ENCODE measurements at regions not wholly inside any gene's neighbourhood (a gene's known extent, or its start where the extent isn't known, plus 50 kb on each side); places are given as distances from the start of the nearest gene placed in this dataset.

DNA sequence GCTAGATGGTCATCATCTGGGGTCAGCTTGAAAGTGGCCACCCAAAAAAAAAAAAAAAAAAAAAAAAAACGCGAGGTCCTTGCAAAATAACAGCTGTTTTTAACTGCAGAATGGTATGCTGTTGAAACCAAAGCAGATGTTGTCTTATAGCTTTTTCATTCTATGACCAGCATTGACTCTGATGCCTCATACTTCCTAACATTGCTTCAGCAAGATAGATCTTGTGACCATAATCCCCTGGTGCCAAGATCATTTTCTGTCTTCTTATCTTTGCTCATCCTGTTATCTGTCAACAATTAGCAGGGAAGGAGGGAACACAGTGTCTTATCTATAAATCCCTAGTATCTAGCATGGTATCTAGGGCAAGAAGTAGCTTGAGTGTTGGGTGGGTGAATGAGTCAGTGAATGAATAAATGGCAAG, 181.5 kb downstream of the PLPP3 start:
- CTCF ChIA-PET: interaction anchor here (0.6 kb wide), 1 partner anchor 1243 kb away, joined by 5 read pairs; no protein-coding TSS in a partner anchor
- H3K27me3 Mint-ChIP-seq (ENCODE audit: unreplicated experiment): no peaks in the 10 kb centered on the region
- H3K27ac Mint-ChIP-seq (ENCODE audit: unreplicated experiment): no peak overlapping the region
- H3K4me3 Mint-ChIP-seq (ENCODE audit: low read depth, unreplicated experiment): no peak overlapping the region
- no peaks in the 10 kb centered on the region for H3K4me1 Mint-ChIP-seq (ENCODE audit: low read depth, unreplicated experiment)
- H3K36me3 Mint-ChIP-seq (ENCODE audit: insufficient read depth, unreplicated experiment): no peaks in the 10 kb centered on the region
- BruUV-seq (replicated peaks): no TSS peak
- intact Hi-C loops (cut with micrococcal nuclease; ENCODE audit: unreplicated experiment): no loop called here
- TF ChIP-seq, protein P1, sequence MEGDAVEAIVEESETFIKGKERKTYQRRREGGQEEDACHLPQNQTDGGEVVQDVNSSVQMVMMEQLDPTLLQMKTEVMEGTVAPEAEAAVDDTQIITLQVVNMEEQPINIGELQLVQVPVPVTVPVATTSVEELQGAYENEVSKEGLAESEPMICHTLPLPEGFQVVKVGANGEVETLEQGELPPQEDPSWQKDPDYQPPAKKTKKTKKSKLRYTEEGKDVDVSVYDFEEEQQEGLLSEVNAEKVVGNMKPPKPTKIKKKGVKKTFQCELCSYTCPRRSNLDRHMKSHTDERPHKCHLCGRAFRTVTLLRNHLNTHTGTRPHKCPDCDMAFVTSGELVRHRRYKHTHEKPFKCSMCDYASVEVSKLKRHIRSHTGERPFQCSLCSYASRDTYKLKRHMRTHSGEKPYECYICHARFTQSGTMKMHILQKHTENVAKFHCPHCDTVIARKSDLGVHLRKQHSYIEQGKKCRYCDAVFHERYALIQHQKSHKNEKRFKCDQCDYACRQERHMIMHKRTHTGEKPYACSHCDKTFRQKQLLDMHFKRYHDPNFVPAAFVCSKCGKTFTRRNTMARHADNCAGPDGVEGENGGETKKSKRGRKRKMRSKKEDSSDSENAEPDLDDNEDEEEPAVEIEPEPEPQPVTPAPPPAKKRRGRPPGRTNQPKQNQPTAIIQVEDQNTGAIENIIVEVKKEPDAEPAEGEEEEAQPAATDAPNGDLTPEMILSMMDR (IDR thresholded peaks at IDR 0.05; ENCODE audit: unreplicated experiment): no peak
- H3K9me3 Mint-ChIP-seq (ENCODE audit: low read depth, unreplicated experiment): peaks cover 2% of the 10 kb centered on the region
- no peak for DNase-seq

DNA sequence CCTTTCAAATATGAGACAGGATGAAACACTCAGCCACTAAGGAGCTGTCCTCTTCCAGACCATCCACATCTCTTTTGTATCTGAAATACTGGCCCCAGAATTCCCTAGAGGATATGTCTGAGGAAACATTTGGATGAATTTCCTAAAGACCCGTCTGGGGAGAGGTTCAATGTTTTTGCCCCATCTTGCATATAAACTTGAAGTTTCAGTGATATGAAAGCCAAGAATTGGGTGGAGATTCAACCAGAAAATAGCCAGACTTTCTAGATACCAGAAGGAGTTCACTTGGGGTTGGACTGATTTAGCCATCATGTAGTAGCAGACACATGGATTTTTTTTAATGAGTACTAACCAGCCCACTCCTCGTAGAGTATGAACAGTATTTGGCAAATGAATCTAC, 182.0 kb downstream of the PLPP3 start:
- BruUV-seq (replicated peaks): no TSS peak
- H3K36me3 Mint-ChIP-seq (ENCODE audit: insufficient read depth, unreplicated experiment): no peaks in the 10 kb centered on the region

DNA sequence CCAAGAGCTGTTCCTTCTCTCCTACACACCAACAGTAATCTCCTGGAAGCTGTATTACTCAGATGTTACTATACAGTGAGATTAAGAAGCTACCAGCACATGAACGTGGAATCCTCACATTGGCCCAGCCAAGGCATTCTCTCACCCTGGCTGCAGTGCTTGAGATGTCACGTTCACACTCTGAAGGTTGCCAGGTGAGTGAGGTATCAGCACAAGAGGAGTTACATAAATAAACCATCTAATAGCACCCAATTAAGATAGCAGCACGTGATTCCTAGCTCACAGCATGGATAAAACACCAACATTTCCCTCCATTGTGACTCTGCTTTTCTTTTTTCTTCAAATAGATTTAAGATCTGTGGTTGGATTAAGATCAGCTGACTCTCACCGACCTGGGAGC, 182.8 kb downstream of the PLPP3 start:
- H3K4me1 Mint-ChIP-seq (ENCODE audit: low read depth, unreplicated experiment): no peaks in the 10 kb centered on the region
- CTCF ChIA-PET: interaction anchor here (1.1 kb wide), 1 partner anchor 9 kb away, joined by 3 read pairs; no protein-coding TSS in a partner anchor
- no peaks in the 10 kb centered on the region for H3K36me3 Mint-ChIP-seq (ENCODE audit: insufficient read depth, unreplicated experiment)
- TF ChIP-seq, protein P1 (IDR thresholded peaks at IDR 0.05; ENCODE audit: unreplicated experiment): no peak
- intact Hi-C loops (cut with micrococcal nuclease; ENCODE audit: unreplicated experiment): no loop called here
- no peak overlapping the region for H3K4me3 Mint-ChIP-seq (ENCODE audit: low read depth, unreplicated experiment)
- BruUV-seq (replicated peaks): no TSS peak
- H3K27me3 Mint-ChIP-seq (ENCODE audit: unreplicated experiment): no peaks in the 10 kb centered on the region
- H3K9me3 Mint-ChIP-seq (ENCODE audit: low read depth, unreplicated experiment): peaks cover 2% of the 10 kb centered on the region
- H3K27ac Mint-ChIP-seq (ENCODE audit: unreplicated experiment): no peak overlapping the region
- no peak for DNase-seq

More for the DNA sequence above, 182.0 kb downstream of the PLPP3 start:
- no peak for DNase-seq
- Mint-ChIP-seq H3K9me3 (ENCODE audit: low read depth, unreplicated experiment) (peaks cover 2% of the 10 kb centered on the region), H3K4me1 (ENCODE audit: low read depth, unreplicated experiment) (no peaks in the 10 kb centered on the region), H3K4me3 (ENCODE audit: low read depth, unreplicated experiment) (no peak overlapping the region), H3K27ac (ENCODE audit: unreplicated experiment) (no peak overlapping the region), H3K27me3 (ENCODE audit: unreplicated experiment) (no peaks in the 10 kb centered on the region)
- TF ChIP-seq, protein P1 (IDR thresholded peaks at IDR 0.05; ENCODE audit: unreplicated experiment): no peak
- intact Hi-C loops (cut with micrococcal nuclease; ENCODE audit: unreplicated experiment): no loop called here
- CTCF ChIA-PET: interaction anchor here (1.1 kb wide), 1 partner anchor 10 kb away, joined by 3 read pairs; no protein-coding TSS in a partner anchor

DNA sequence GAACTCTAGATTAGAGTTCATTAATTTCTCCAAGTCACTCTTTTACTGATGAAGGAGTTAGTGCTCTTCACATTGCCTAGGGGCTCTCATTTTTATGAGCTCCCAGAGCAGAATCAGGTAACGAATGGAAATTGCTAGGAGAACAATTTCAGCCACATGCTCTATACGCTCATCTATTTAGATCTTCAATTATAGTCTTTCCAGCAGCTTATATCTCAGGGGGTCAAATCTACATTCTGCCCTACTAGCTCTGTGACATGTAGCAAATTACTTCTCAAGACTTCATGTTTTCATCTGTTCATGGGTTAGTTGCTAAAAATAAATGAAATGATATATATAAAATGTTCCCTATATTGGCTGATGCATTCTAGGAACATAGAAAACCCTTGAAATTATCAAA, 183.6 kb downstream of the PLPP3 start:
- TF ChIP-seq, protein P1 (IDR thresholded peaks at IDR 0.05; ENCODE audit: unreplicated experiment): no peak
- Mint-ChIP-seq H3K9me3 (ENCODE audit: low read depth, unreplicated experiment) (peaks cover 2% of the 10 kb centered on the region), H3K27me3 (ENCODE audit: unreplicated experiment) (no peaks in the 10 kb centered on the region), H3K27ac (ENCODE audit: unreplicated experiment) (no peak overlapping the region), H3K4me3 (ENCODE audit: low read depth, unreplicated experiment) (no peak overlapping the region), H3K36me3 (ENCODE audit: insufficient read depth, unreplicated experiment) (no peaks in the 10 kb centered on the region), H3K4me1 (ENCODE audit: low read depth, unreplicated experiment) (no peaks in the 10 kb centered on the region)
- DNase-seq: no peak
- intact Hi-C loops (cut with micrococcal nuclease; ENCODE audit: unreplicated experiment): no loop called here
- CTCF ChIA-PET: no interaction called here
- no TSS peak for BruUV-seq (replicated peaks)

Measured in Calu3 (cell line).